Inferior parietal cortex (tissue), 1 donor: ENCODE measurements at regions not wholly inside any gene's neighbourhood (a gene's known extent, or its start where the extent isn't known, plus 50 kb on each side); places are given as distances from the start of the nearest gene placed in this dataset.

ENCODE experiments used
- DNase-seq: peaks from one replicate; pipeline ENCODE4 v3.0.0-alpha.2; 2016; ENCODE audit errors: extremely low spot score

DNA sequence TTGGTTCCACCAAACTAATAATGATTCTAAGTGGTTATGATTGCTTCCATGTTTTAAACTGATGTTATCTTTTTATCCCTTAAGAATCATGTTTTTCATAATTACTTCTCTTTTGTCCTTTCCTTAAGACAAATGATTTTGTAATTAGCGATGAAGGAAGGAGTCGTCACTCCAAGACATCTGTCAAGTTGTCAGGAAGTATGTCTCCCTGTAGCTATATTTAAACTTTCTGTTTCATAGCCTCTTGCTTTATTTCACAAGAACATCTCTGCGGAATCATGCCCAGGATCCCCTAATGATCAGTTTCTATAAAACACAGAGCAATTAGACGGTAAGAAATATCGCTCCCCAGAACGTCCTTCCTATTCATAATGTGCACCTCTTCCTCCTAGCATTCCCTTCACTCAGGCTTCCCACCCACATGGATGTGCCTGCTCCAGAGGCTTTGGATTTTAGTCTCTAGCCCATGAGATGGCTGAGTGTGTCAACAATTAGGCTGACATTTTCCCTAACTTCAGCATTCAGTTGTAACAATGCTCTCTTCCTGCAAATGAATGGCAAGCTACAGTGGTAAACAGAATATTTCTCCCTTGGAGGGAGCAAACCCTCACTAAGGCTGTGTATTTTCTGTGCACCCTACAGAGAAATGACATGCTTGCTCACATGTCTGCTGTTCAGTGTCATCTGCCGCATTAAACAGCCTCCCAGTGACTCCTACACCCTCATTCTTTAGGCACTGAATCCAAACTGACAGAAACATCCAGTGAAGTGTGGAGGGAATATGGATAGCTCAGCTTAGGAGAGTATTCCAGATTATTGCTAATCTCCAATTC lies 879.6 kb upstream of the CELF4 start:
- no peak for DNase-seq

GRCh38 chr18:38427736-38428135 lies 862.1 kb upstream of the CELF4 start:
- DNase-seq: no peak

DNA sequence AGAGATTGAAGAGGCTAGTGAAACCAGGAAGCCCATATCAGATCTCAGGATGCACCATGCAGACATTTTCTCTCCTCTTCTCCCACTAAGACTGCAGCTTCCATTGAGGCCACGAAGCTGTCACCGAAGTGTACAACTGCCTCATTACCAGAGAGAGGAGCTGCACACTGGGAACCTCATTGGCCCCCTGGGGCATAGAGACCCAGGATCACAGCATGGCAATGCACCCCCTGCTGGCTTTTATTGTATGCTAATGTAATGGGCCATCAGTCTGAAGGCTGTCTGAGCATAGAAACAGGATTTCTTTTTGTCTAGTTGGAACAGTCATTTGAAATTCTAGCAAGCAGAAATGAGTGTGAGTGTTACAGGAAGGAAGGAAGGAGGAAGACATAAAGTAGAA lies 861.6 kb upstream of the CELF4 start:
- DNase-seq: peak; percentile 5

- peak; percentile 10 for DNase-seq
Measured at GRCh38 chr18:38421872-38422615, 856.4 kb upstream of the CELF4 start.

DNA sequence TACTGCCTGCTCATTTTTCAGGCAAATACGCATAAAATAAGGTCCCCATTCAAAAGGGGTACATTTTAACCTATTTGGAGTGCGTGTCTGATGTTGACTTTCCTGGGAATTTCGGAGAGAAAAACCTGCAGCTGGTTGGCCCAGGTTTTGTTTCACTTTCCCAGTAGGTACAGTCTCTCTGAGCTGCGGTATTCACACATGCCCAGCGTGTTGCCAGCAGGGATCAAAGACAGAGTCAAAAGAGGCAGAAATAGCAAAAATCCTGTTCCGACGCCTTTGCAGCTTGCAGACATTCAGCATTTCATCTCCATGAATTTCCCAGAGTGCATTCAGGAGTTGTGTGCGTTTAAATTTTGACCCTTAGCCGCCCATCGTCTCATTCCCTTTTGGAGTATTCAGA lies 855.4 kb upstream of the CELF4 start:
- no peak for DNase-seq

DNA sequence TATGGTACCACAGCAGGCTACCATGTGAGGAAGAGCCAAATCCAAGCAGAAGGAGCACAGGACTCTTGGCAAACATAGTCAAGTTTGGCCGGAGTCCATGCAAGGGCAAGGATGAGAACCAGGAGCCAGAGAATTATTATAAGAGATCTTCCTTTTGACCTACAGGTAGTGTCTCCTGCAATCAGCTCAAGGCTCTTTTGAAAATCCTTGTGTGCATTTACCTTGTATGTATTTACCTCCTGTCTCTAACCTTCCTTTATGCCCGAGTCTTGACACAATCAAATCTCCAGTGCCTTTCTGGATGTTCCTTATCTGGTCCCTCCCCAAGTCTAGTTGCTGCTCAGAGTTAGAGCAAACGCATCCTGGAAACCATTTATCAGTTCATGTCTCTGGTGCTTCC lies 855.0 kb upstream of the CELF4 start:
- no peak for DNase-seq

- no peak for DNase-seq
Measured at GRCh38 chr18:38415811-38416210, 850.2 kb upstream of the CELF4 start.

DNA sequence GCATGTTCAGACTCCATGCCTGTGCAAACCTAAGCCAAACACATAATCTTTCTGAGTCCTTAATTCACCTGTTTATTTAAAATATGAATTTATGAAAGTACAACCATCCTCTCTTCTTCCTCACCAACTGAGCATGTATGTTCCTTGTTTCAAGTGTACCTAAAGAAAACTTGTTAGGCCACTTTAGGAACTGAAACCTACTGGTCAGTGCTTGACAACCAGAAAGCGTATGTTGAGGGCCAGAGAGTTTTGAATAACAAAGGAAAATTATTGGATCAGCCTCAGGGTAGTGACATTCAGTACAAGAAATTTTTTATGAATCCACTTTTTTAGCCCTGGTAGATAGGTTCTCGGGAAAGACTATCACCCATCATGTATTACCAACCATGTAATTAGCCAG lies 847.6 kb upstream of the CELF4 start:
- DNase-seq: no peak

DNA sequence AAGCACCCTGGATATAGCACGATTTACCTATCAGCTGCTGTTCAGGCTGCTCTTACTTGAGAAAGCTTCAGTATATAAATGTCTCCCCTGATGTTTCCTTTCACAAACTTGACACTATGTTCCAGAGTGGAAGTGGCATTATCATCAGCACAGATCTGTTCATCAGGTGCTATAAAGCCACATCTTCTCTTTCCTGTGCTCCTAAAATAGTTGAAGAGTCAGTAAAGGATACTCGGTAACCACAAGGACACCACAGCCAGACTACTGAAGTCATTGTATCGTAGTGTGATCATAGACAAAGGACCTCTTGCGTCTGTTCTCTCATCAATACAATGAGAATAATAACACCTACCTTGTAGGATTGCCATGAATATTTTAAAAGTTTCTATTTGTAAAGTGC lies 841.0 kb upstream of the CELF4 start:
- DNase-seq: no peak

DNA sequence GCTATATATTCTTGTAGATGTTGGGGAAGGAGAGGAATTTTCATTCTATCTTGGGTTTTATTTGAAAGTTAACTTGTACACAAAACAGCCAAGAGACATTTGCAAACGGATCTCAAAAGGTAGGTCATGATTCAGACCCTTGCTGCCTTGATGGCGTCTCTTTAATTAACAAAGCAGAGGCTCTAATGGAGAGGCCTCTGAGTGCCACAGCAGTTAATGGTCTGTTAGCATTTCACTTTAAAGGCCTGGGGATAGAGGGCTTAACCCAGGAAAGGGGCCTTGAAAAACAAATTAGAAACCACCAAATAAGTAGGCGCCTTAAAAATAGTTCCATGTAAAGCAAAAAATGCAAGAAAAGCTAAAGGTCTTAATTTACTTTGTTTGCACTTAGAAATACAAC lies 836.9 kb upstream of the CELF4 start:
- DNase-seq: no peak

GRCh38 chr18:38397094-38397493 lies 831.5 kb upstream of the CELF4 start:
- no peak for DNase-seq

DNA sequence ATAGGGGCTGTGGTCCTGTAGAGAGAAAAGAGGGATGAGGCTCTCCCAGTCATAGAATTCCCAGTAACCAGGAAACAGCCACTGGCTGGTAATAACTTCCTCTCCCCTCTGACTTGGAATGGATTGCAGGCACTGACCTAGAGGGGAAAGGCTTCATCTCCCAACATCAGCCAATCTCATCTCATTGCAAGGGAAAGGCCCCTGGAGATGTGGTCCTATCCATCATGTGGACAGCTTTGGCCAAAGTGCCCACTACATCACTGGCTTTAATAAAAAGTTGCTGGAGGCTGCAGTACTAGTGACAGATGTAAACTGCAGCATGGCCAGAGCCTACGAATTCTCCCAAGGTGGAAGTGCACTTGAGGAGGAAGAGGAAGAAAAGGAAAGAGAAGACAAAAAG lies 820.5 kb upstream of the CELF4 start:
- DNase-seq: no peak

- DNase-seq: no peak
Measured at GRCh38 chr18:38369772-38370690, 804.4 kb upstream of the CELF4 start.

- no peak for DNase-seq
Measured at GRCh38 chr18:38368886-38369285, 803.3 kb upstream of the CELF4 start.

- no peak for DNase-seq
Measured at GRCh38 chr18:38368246-38368645, 802.6 kb upstream of the CELF4 start.

DNA sequence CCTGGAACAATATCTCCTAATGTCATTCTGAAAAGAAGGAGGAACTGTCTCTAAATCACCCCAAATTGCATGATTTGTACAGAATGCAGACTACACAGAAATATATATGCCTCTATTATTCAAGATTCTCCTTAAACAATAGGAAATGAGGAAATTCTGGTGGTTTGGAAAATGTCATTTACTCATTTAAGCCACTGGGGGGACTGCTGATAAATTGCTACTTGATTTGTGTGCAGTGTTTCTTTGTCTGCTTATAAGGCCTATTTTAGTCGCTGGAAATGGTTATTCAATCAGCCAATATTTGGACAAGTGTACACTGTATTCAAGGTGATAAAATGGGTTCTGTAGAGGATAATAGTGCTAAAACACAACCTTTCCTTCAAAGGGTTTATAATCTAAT lies 801.9 kb upstream of the CELF4 start:
- DNase-seq: no peak

GRCh38 chr18:38362286-38362792 lies 796.7 kb upstream of the CELF4 start:
- no peak for DNase-seq

GRCh38 chr18:38358805-38359657 lies 793.4 kb upstream of the CELF4 start:
- DNase-seq: no peak

DNA sequence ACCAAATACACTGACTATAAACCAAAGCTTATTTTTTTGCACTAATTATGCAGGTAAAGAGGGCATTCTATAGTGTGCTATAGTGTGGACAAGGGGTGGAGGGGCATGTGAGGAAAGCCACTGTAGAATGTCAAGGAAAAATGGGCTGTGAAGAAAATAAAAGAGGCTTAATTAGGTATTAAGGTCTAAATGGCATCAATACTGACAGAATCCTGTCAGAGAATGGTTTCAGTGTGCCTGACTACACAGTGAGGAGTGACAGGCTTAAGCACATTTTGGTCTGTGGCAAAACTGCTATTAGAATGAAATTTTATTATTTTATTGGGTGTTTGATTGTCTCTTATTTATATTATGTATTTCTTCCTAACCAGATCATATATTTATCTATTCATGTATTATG lies 787.6 kb upstream of the CELF4 start:
- DNase-seq: no peak

GRCh38 chr18:38350141-38350540 lies 784.5 kb upstream of the CELF4 start:
- DNase-seq: no peak

DNA sequence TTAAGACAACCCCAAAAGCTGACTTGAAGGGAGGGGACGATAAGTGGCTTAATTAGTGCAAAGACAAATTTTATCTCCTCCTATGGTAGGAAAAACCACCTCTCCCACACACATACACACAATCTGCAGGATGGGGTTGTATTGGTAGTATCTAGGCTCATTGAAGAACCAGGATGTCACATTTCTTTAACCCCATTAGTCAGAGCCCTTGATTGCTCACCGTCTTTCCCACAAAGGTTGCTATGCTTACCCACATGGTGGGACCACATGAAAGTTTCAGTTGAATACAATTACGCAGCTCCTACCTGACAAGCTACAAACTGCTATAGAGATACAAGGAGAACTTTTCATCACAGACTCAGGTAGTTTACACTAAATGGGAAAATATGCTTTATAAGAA lies 765.0 kb upstream of the CELF4 start:
- no peak for DNase-seq
